ENCODE measurements at regions not wholly inside any gene's neighbourhood (a gene's known extent, or its start where the extent isn't known, plus 50 kb on each side); places are given as distances from the start of the nearest gene placed in this dataset.

DNA sequence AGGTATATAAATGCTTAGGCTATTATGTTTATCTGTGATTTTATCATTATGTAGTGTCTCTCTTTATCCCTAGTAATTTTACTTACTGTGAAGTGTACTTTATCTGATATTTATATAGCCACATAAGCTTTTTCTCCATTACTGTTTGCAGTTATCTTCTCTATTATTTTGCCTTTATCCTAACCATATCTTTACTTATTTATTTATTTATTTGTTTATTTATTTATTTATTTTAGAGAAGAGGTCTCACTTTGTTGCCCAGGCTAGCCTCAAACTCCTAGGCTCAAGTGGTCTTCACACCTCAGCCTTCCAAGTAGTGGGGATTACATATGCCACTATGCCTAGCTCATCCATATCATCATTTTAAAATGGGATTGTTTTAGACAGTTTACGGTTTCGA, 331.8 kb downstream of the C7orf25 start:
- Histone ChIP-seq H3K27ac (no peak overlapping the region), H3K4me1 (no peaks in the 10 kb centered on the region), H3K9me3 (peaks cover 0 to 4% (median 0%) of the 10 kb centered on the region in 3 donors), H3K27me3 (no peaks in the 10 kb centered on the region), H3K36me3 (no peaks in the 10 kb centered on the region), H3K4me3 (no peak overlapping the region)
- TF ChIP-seq CTCF (IDR thresholded peaks at IDR 0.05 in 4 of 5, conservative IDR thresholded peaks at IDR 0.05 in 1 of 5) (no peak), POLR2A (IDR thresholded peaks at IDR 0.05) (no peak)
- ATAC-seq (no peak), DNase-seq (no peak)
- in situ Hi-C loops (cut with MboI; ENCODE audit: low sequenced_read_pairs in 4 of 4) (no loop called here), intact Hi-C loops (cut with DNase I; ENCODE audit: low total_unique reads) (no loop called here)

DNA sequence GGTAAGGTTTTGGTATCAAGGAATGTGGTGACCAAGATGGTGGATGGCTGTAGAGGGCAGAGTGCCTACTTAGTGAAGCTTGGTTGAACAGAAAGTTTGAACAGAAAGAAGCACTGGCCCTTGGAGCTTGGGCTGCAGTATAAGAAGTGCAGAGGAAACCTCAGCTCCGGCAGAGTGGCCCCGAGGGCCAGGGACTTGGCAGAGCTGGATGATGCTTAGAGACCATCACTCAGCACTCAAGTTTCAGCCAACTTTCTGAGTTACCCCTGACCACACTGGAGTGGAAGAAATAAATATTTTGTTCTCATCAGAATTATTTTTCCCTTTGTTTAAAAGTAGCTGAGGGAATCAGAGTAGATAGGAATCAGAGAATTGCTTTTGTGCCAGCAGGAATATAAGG, 336.7 kb downstream of the C7orf25 start:
- no peaks in the 10 kb centered on the region for H3K4me1 ChIP-seq
- H3K27ac ChIP-seq, result no peak overlapping the region
- in situ Hi-C loops (cut with MboI; ENCODE audit: low sequenced_read_pairs in 4 of 4), result no loop called here
- TF ChIP-seq CTCF (IDR thresholded peaks at IDR 0.05 in 4 of 5, conservative IDR thresholded peaks at IDR 0.05 in 1 of 5) (no peak), POLR2A (IDR thresholded peaks at IDR 0.05) (no peak)
- H3K27me3 ChIP-seq, result no peaks in the 10 kb centered on the region
- H3K36me3 ChIP-seq, result no peaks in the 10 kb centered on the region
- ATAC-seq (no peak), DNase-seq (no peak)
- no peak overlapping the region for H3K4me3 ChIP-seq
- intact Hi-C loops (cut with DNase I; ENCODE audit: low total_unique reads), result no loop called here
- H3K9me3 ChIP-seq, result peaks cover 0 to 4% (median 0%) of the 10 kb centered on the region in 3 donors

- Histone ChIP-seq H3K4me3 (no peak overlapping the region), H3K27me3 (no peaks in the 10 kb centered on the region), H3K4me1 (no peaks in the 10 kb centered on the region), H3K36me3 (no peaks in the 10 kb centered on the region), H3K27ac (no peak overlapping the region), H3K9me3 (peaks cover 0 to 4% (median 0%) of the 10 kb centered on the region in 3 donors)
- in situ Hi-C loops (cut with MboI; ENCODE audit: low sequenced_read_pairs in 4 of 4) (no loop called here), intact Hi-C loops (cut with DNase I; ENCODE audit: low total_unique reads) (no loop called here)
- DNase-seq (no peak), ATAC-seq (no peak)
- no peak for TF ChIP-seq CTCF (IDR thresholded peaks at IDR 0.05 in 4 of 5, conservative IDR thresholded peaks at IDR 0.05 in 1 of 5)
- no peak for TF ChIP-seq POLR2A (IDR thresholded peaks at IDR 0.05)
Measured at GRCh38 chr7:42574685-42575084, 337.2 kb downstream of the C7orf25 start.

DNA sequence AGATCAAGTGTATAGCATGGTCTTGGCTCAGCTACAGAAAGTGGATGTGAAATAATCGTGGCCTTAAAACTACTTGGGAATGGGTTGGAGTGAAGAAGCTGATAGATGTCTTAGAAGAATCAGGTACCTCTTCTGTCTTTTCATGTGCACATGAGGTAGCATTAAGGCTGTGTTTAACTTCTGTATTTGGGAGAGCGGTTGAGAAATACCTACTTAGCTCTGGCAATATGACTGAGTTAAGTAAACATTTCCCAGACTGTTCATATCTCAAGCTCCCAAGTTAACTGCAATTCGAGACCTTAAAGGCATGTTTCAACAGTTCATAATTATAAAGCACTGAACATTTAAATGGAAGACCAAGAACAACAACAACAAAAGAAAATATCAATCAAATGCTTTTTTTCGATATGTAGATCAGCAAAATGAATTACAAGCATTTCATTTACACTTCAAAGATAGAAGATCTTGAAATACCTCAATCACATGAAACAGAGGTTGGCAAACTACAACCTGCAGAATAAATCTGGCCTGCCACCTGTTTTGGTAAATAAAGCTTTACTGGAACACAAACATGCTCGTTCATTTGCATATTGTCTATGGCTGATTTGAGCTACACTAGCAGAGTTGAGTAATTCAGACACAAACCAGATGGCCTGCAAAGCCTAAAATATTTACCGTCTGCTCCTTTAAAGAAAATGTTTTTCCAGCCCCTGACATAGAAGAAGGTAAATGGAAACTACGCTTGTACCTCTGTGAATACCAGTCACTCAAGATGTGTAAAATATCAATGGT, 337.1 kb upstream of the GLI3 start:
- TF ChIP-seq POLR2A (IDR thresholded peaks at IDR 0.05) (no peak), CTCF (IDR thresholded peaks at IDR 0.05 in 4 of 5, conservative IDR thresholded peaks at IDR 0.05 in 1 of 5) (no peak)
- Histone ChIP-seq H3K27me3 (no peaks in the 10 kb centered on the region), H3K4me3 (no peak overlapping the region), H3K36me3 (no peaks in the 10 kb centered on the region), H3K4me1 (no peaks in the 10 kb centered on the region), H3K27ac (no peak overlapping the region), H3K9me3 (peaks cover 0 to 2% (median 0%) of the 10 kb centered on the region in 3 donors)
- ATAC-seq (no peak), DNase-seq (no peak)
- in situ Hi-C loops (cut with MboI; ENCODE audit: low sequenced_read_pairs in 4 of 4), result no loop called here
- intact Hi-C loops (cut with DNase I; ENCODE audit: low total_unique reads), result no loop called here

GRCh38 chr7:42572561-42572960, 335.6 kb upstream of the GLI3 start:
- no peak for DNase-seq
- in situ Hi-C loops (cut with MboI; ENCODE audit: low sequenced_read_pairs in 4 of 4), result no loop called here
- Histone ChIP-seq H3K4me1 (no peaks in the 10 kb centered on the region), H3K36me3 (no peaks in the 10 kb centered on the region), H3K4me3 (no peak overlapping the region), H3K9me3 (no peaks in the 10 kb centered on the region), H3K27me3 (no peaks in the 10 kb centered on the region), H3K27ac (no peak overlapping the region)
- TF ChIP-seq CTCF (IDR thresholded peaks at IDR 0.05 in 4 of 5, conservative IDR thresholded peaks at IDR 0.05 in 1 of 5) (no peak), POLR2A (IDR thresholded peaks at IDR 0.05) (no peak)
- ATAC-seq, result no peak
- intact Hi-C loops (cut with DNase I; ENCODE audit: low total_unique reads), result no loop called here

All from gastrocnemius medialis (tissue), 4 donors.